HepG2 (cell line): ENCODE measurements at regions not wholly inside any gene's neighbourhood (a gene's known extent, or its start where the extent isn't known, plus 50 kb on each side); places are given as distances from the start of the nearest gene placed in this dataset.
"Not testable (repeated sequence)": the region's sequence is repeated elsewhere in the genome, so short reads cannot be mapped to it uniquely, and the experiment has no call there.

Experiments used
- ATF1 ChIP-seq: IDR thresholded peaks from 2 replicates; pipeline ENCODE4 v1.6.1; 2016; ENCODE audit warnings: mild to moderate bottlenecking, control low read depth
- CREB1 ChIP-seq, 2 experiments: fragments of 450-650 bp in 1 of 2; IDR thresholded peaks; 2 replicates each; pipeline ENCODE4 v1.6.1; 2016 to 2017; ENCODE audit warnings: control low read depth in 1 of 2, mild to moderate bottlenecking in 1 of 2, missing compliant biosample characterization in 1 of 2, missing genetic modification characterization in 1 of 2
- EHMT2 ChIP-seq: fragments of 200-600 bp; sonication (generic); IDR thresholded peaks from 2 replicates; pipeline ENCODE4 v1.7.0; 2017; ENCODE audit warnings: antibody characterized with exemption, low read depth, low read length, borderline replicate concordance
- EP300 ChIP-seq, 3 experiments: sonication (generic) in 1 of 3; formaldehyde crosslinking in 1 of 3; IDR thresholded peaks; 2 replicates each; pipeline versions ENCODE4 v1.5.1 to v1.6.1; 2011 to 2020; ENCODE audit warnings: low read depth in 2 of 3, low read length in 2 of 3, borderline replicate concordance in 1 of 3, improper control_type of control experiment in 1 of 3, mild to moderate bottlenecking in 1 of 3, missing genetic modification reagents in 1 of 3, moderate library complexity in 1 of 3
- FOXA1 ChIP-seq, 2 experiments: fragments of 450-650 bp in 1 of 2; sonication (generic) in 1 of 2; formaldehyde crosslinking in 1 of 2; IDR thresholded peaks; 2 replicates each; pipeline versions ENCODE4 v1.4.0 to v1.6.1; 2016 to 2020; ENCODE audit warnings: missing genetic modification reagents in 1 of 2
- HMG20A ChIP-seq: IDR thresholded peaks from 2 replicates; pipeline ENCODE4 v1.6.1; 2016; ENCODE audit warnings: borderline replicate concordance
- ISL2 ChIP-seq: sonication (generic); formaldehyde crosslinking; IDR thresholded peaks from 2 replicates; pipeline ENCODE4 v1.5.0; 2020; ENCODE audit warnings: missing genetic modification reagents
- MIER3 ChIP-seq: IDR thresholded peaks from 2 replicates; pipeline ENCODE4 v1.6.1; 2016; ENCODE audit warnings: missing compliant biosample characterization, borderline replicate concordance
- NR2F2 ChIP-seq: IDR thresholded peaks from 2 replicates; pipeline ENCODE4 v1.6.1; 2012; ENCODE audit warnings: low read depth, inconsistent platforms, borderline replicate concordance
- ONECUT2 ChIP-seq: sonication (generic); formaldehyde crosslinking; IDR thresholded peaks from 2 replicates; pipeline ENCODE4 v1.4.0; 2020; ENCODE audit warnings: missing genetic modification reagents
- PHF21A ChIP-seq: sonication (generic); formaldehyde crosslinking; IDR thresholded peaks from 2 replicates; pipeline ENCODE4 v1.5.0; 2020; ENCODE audit warnings: mild to moderate bottlenecking, missing genetic modification reagents
- PITX1 ChIP-seq: sonication (generic); formaldehyde crosslinking; IDR thresholded peaks from 2 replicates; pipeline ENCODE4 v1.5.1; 2020; ENCODE audit warnings: mild to moderate bottlenecking, missing genetic modification reagents
- SKI ChIP-seq: fragments of 450-650 bp; IDR thresholded peaks from one replicate; pipeline ENCODE4 v1.6.1; 2018; ENCODE audit warnings: mild to moderate bottlenecking; ENCODE audit not compliant: partially characterized antibody
- THAP11 ChIP-seq: IDR thresholded peaks from 2 replicates; pipeline ENCODE4 v1.6.1; 2016; ENCODE audit warnings: missing biosample characterization, missing genetic modification reagents
- ZMYM4 ChIP-seq: sonication (generic); formaldehyde crosslinking; IDR thresholded peaks from 2 replicates; pipeline ENCODE4 v1.8.1; 2023; ENCODE audit warnings: mild to moderate bottlenecking, missing genetic modification reagents
- ZNF12 ChIP-seq: sonication (generic); formaldehyde crosslinking; IDR thresholded peaks from 2 replicates; pipeline ENCODE4 v1.5.0; 2020; ENCODE audit warnings: missing genetic modification reagents
- ZNF292 ChIP-seq: sonication (generic); formaldehyde crosslinking; IDR thresholded peaks from 2 replicates; pipeline ENCODE4 v1.8.1; 2022; ENCODE audit warnings: mild to moderate bottlenecking, low read depth, missing genetic modification reagents, borderline replicate concordance
- ZNF430 ChIP-seq: sonication (generic); formaldehyde crosslinking; IDR thresholded peaks from 2 replicates; pipeline ENCODE4 v1.9.0; 2021; ENCODE audit warnings: mild to moderate bottlenecking, missing genetic modification reagents
- TF ChIP-seq, protein P1 (sequence below): IDR thresholded peaks from 2 replicates; pipeline ENCODE4 v1.6.1; 2018; ENCODE audit warnings: missing genetic modification reagents, mild to moderate bottlenecking, missing compliant biosample characterization
- TF ChIP-seq, protein P2 (sequence below): sonication (generic); IDR thresholded peaks from 2 replicates; pipeline ENCODE4 v1.6.1; 2016; ENCODE audit warnings: low read depth, borderline replicate concordance
- TF ChIP-seq, protein P3 (sequence below), 2 experiments: fragments of 450-650 bp in 1 of 2; sonication (generic) in 1 of 2; formaldehyde crosslinking; IDR thresholded peaks; 2 replicates each; pipeline versions ENCODE4 v1.5.0 to v1.8.0; 2020 to 2022; ENCODE audit warnings: mild to moderate bottlenecking in 1 of 2, missing genetic modification reagents in 1 of 2
- TF ChIP-seq, protein P4 (sequence below): sonication (generic); formaldehyde crosslinking; IDR thresholded peaks from 2 replicates; pipeline ENCODE4 v1.5.0; 2020; ENCODE audit warnings: missing genetic modification reagents
- TF ChIP-seq, protein P5 (sequence below): IDR thresholded peaks from 2 replicates; pipeline ENCODE4 v1.6.1; 2016

DNA sequence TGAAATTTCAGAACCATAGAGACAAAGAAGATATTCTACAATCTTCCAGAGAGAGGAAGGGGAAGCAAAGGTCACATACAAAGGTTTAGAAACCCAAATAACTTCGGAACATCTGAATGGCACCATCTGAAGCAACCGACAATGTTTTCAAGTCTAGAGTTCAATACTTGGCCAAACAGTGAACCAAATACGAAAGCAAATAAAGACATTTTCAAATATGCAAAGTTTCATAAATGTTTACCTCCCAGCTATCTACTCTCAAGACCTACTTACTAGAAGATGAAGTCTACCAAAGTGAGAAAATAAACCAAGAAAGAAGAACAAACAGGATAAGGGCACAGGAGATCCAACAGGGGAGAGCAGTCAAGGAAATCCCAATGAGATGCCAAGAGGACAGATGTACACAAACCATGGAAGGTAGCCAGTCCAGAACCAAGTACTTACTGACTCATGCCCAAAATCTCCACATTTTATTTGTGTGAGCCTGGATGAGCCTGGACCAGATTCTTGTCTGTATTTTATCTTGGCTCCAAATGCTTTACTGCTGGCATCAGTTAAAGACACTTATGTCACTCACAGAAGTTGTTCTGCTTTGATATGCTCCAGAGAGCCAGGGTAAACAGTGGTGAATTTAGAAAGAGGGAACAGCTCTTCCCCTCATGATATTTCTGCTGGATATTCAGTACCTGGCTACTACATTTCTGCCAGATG is 173.3 kb downstream of the AVL9 start (continued):
- TF ChIP-seq, protein P1, sequence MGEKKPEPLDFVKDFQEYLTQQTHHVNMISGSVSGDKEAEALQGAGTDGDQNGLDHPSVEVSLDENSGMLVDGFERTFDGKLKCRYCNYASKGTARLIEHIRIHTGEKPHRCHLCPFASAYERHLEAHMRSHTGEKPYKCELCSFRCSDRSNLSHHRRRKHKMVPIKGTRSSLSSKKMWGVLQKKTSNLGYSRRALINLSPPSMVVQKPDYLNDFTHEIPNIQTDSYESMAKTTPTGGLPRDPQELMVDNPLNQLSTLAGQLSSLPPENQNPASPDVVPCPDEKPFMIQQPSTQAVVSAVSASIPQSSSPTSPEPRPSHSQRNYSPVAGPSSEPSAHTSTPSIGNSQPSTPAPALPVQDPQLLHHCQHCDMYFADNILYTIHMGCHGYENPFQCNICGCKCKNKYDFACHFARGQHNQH (CRISPR knock-in tag), result peak; percentile 27; the same call in 1 of the 2 replicates
- TF ChIP-seq ONECUT2 (CRISPR knock-in tag) (peak; percentile 36; the same call in 1 of the 2 replicates), ISL2 (peak; percentile 88), ZNF292 (CRISPR knock-in tag) (0 out of 2 replicates have a peak, but pooled peaks have one; percentile 11), ZNF12 (CRISPR knock-in tag) (peak; percentile 39; the same call in 1 of the 2 replicates), EHMT2 (peak; percentile 66; the same call in 1 of the 2 replicates), EP300 (IDR thresholded peaks at IDR 0.05; ENCODE audit: low read depth in 2 of 2, low read length in 2 of 2) (peak in 1 of 2 experiments; percentile 97; a peak in 2 of 4 replicates), EP300 (CRISPR knock-in tag; IDR thresholded peaks at IDR 0.05; ENCODE audit: borderline replicate concordance) (peak; percentile 92), SKI (peak; percentile 62), FOXA1 (IDR thresholded peaks at IDR 0.05) (peak; percentile 40; the same call in 1 of the 2 replicates), FOXA1 (CRISPR knock-in tag; IDR thresholded peaks at IDR 0.05) (peak; percentile 77), THAP11 (peak; percentile 63), PITX1 (CRISPR knock-in tag) (peak; percentile 43; the same call in 1 of the 2 replicates), NR2F2 (peak; percentile 81), ZMYM4 (CRISPR knock-in tag) (peak; percentile 58), ZNF430 (0 out of 2 replicates have a peak, but pooled peaks have one; percentile 45), MIER3 (CRISPR knock-in tag) (peak; percentile 44; the same call in 1 of the 2 replicates), ATF1 (CRISPR knock-in tag) (0 out of 2 replicates have a peak, but pooled peaks have one; percentile 24), CREB1 (CRISPR knock-in tag; IDR thresholded peaks at IDR 0.05) (peak; percentile 64), PHF21A (0 out of 2 replicates have a peak, but pooled peaks have one; percentile 15), HMG20A (CRISPR knock-in tag) (peak; percentile 70; the same call in 1 of the 2 replicates)
- TF ChIP-seq, protein P2, sequence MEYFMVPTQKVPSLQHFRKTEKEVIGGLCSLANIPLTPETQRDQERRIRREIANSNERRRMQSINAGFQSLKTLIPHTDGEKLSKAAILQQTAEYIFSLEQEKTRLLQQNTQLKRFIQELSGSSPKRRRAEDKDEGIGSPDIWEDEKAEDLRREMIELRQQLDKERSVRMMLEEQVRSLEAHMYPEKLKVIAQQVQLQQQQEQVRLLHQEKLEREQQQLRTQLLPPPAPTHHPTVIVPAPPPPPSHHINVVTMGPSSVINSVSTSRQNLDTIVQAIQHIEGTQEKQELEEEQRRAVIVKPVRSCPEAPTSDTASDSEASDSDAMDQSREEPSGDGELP, result 0 out of 2 replicates have a peak, but pooled peaks have one; percentile 37
- TF ChIP-seq, protein P3, sequence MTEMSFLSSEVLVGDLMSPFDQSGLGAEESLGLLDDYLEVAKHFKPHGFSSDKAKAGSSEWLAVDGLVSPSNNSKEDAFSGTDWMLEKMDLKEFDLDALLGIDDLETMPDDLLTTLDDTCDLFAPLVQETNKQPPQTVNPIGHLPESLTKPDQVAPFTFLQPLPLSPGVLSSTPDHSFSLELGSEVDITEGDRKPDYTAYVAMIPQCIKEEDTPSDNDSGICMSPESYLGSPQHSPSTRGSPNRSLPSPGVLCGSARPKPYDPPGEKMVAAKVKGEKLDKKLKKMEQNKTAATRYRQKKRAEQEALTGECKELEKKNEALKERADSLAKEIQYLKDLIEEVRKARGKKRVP (CRISPR knock-in tag; IDR thresholded peaks at IDR 0.05), result peak in 1 of 2 experiments; percentile 57; a peak in 2 of 4 replicates
- TF ChIP-seq, protein P4, sequence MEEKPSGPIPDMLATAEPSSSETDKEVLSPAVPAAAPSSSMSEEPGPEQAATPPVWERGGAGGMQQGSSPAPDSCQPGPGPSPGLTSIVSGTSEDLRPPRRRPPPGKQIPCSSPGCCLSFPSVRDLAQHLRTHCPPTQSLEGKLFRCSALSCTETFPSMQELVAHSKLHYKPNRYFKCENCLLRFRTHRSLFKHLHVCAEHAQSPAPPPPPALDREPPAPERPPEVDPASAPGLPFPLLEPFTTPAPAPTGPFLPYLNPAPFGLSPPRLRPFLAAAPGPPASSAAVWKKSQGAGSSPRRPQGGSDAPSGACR, result 0 out of 2 replicates have a peak, but pooled peaks have one; percentile 34
- TF ChIP-seq, protein P5, sequence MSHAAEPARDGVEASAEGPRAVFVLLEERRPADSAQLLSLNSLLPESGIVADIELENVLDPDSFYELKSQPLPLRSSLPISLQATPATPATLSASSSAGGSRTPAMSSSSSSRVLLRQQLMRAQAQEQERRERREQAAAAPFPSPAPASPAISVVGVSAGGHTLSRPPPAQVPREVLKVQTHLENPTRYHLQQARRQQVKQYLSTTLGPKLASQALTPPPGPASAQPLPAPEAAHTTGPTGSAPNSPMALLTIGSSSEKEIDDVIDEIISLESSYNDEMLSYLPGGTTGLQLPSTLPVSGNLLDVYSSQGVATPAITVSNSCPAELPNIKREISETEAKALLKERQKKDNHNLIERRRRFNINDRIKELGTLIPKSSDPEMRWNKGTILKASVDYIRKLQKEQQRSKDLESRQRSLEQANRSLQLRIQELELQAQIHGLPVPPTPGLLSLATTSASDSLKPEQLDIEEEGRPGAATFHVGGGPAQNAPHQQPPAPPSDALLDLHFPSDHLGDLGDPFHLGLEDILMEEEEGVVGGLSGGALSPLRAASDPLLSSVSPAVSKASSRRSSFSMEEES (CRISPR knock-in tag), result peak; percentile 63; the same call in 1 of the 2 replicates
- not testable (repeated sequence) for TF ChIP-seq CREB1 (IDR thresholded peaks at IDR 0.05)
